SK-N-SH (cell line): ENCODE measurements at regions not wholly inside any gene's neighbourhood (a gene's known extent, or its start where the extent isn't known, plus 50 kb on each side); places are given as distances from the start of the nearest gene placed in this dataset.

Source experiments
- CTCF ChIP-seq: fragments of 200-600 bp; sonication (generic); IDR thresholded peaks from 2 replicates; pipeline ENCODE4 v1.6.1; 2017; ENCODE audit warnings: antibody characterized with exemption, mild to moderate bottlenecking, moderate library complexity
- EP300 ChIP-seq, 2 experiments: IDR thresholded peaks; 2 replicates each; pipeline versions ENCODE4 v1.4.0 to v1.6.1; 2012; ENCODE audit warnings: borderline replicate concordance in 1 of 2, low read depth in 1 of 2, low read length in 1 of 2
- GABPA ChIP-seq: IDR thresholded peaks from 2 replicates; pipeline ENCODE4 v1.4.0; 2012; ENCODE audit warnings: low read depth, mild to moderate bottlenecking
- GATA2 ChIP-seq: sonication (generic); formaldehyde crosslinking; IDR thresholded peaks from 2 replicates; pipeline ENCODE4 v1.5.0; 2020; ENCODE audit warnings: mild to moderate bottlenecking, missing genetic modification reagents
- MAX ChIP-seq: IDR thresholded peaks from 2 replicates; pipeline ENCODE4 v1.4.0; 2012; ENCODE audit warnings: low read depth
- NFIC ChIP-seq: IDR thresholded peaks from 2 replicates; pipeline ENCODE4 v1.4.0; 2012; ENCODE audit warnings: borderline replicate concordance
- POLR2AphosphoS5 ChIP-seq: IDR thresholded peaks from 2 replicates; pipeline ENCODE4 v1.6.1; 2012; ENCODE audit warnings: low read depth, low read length
- RFX5 ChIP-seq: IDR thresholded peaks from 2 replicates; pipeline ENCODE4 v1.6.1; 2012; ENCODE audit warnings: mild to moderate bottlenecking, improper control_type of control experiment, low read length
- RXRA ChIP-seq: IDR thresholded peaks from 2 replicates; pipeline ENCODE4 v1.4.0; 2012; ENCODE audit warnings: low read depth, mild to moderate bottlenecking, borderline replicate concordance
- TEAD4 ChIP-seq: IDR thresholded peaks from 2 replicates; pipeline ENCODE4 v1.4.0; 2012; ENCODE audit warnings: mild to moderate bottlenecking, borderline replicate concordance; ENCODE audit not compliant: insufficient read depth
- YY1 ChIP-seq: IDR thresholded peaks from 2 replicates; pipeline ENCODE4 v1.4.0; 2012; ENCODE audit warnings: low read depth, mild to moderate bottlenecking

DNA sequence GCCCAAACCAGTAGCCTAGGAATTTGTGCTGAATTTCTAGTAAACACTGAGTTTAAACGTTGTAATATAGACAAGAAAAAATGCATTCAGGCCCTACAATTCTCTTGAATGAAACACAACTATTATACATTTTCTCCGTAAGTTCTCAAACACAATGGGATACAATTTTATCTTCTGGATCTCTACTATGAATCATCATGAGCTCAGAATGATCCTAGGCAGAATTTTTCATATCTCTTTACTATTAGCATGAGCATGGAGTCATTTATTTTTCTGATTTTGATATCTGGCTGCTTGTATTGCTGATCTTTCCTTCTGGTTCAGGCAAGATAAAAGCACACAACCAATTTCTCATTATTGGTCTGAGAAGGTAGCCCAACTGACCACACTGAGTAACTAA lies 1123.4 kb upstream of the RAG2 start:
- TF ChIP-seq CTCF (no peak), POLR2AphosphoS5 (no peak), EP300 (IDR thresholded peaks at IDR 0.05; ENCODE audit: borderline replicate concordance in 1 of 2, low read depth in 1 of 2, low read length in 1 of 2) (peak in 1 of 2 experiments; percentile 25; a peak in 1 of 4 replicates), YY1 (no peak), GATA2 (no peak), RFX5 (no peak), MAX (no peak), NFIC (peak; percentile 8; the same call in 1 of the 2 replicates), TEAD4 (peak; percentile 28; the same call in 1 of the 2 replicates), RXRA (no peak), GABPA (no peak)
